ENCODE measurements at regions not wholly inside any gene's neighbourhood (a gene's known extent, or its start where the extent isn't known, plus 50 kb on each side); places are given as distances from the start of the nearest gene placed in this dataset.
"Not testable (repeated sequence)": the region's sequence is repeated elsewhere in the genome, so short reads cannot be mapped to it uniquely, and the experiment has no call there.

- DNase-seq = no peak
Observed at GRCh38 chr17:82998637-82999036, 80.8 kb upstream of the METRNL start.

GRCh38 chr17:83000738-83001137 is 78.7 kb upstream of the METRNL start:
- DNase-seq = no peak

GRCh38 chr17:83002118-83002805 is 77.1 kb upstream of the METRNL start:
- no peak for DNase-seq

GRCh38 chr17:83004791-83005380 is 74.5 kb upstream of the METRNL start:
- no peak for DNase-seq

GRCh38 chr17:83005639-83006038 is 73.8 kb upstream of the METRNL start:
- DNase-seq = no peak

GRCh38 chr17:83006515-83007455 is 72.6 kb upstream of the METRNL start:
- DNase-seq = no peak

- DNase-seq = peak; percentile 18
Observed at GRCh38 chr17:83007504-83008185, 71.8 kb upstream of the METRNL start.

GRCh38 chr17:83008186-83008510 is 71.3 kb upstream of the METRNL start:
- DNase-seq = no peak

- DNase-seq = no peak
Observed at GRCh38 chr17:83008526-83008925, 70.9 kb upstream of the METRNL start.

- DNase-seq = no peak
Observed at GRCh38 chr17:83009414-83010205, 69.8 kb upstream of the METRNL start.

GRCh38 chr17:83010206-83011200 is 68.9 kb upstream of the METRNL start:
- no peak for DNase-seq

- DNase-seq = not testable (repeated sequence)
Observed at GRCh38 chr17:83011676-83012075, 67.7 kb upstream of the METRNL start.

GRCh38 chr17:83012200-83012785 is 67.1 kb upstream of the METRNL start:
- no peak for DNase-seq

GRCh38 chr17:83012868-83013778 is 66.3 kb upstream of the METRNL start:
- DNase-seq = no peak

- no peak for DNase-seq
Observed at GRCh38 chr17:83013779-83014117, 65.7 kb upstream of the METRNL start.

- DNase-seq = peak; percentile 36
Observed at GRCh38 chr17:83014297-83014696, 65.1 kb upstream of the METRNL start.

GRCh38 chr17:83014940-83015910 is 64.2 kb upstream of the METRNL start:
- no peak for DNase-seq

GRCh38 chr17:83018658-83019193 is 60.7 kb upstream of the METRNL start:
- DNase-seq = no peak

Measured in DMS153 (cell line).